Stimulated activated CD8-positive, alpha-beta memory T cell treated with anti-CD3 and anti-CD28 coated beads, Interleukin-12 subunit alpha, Interleukin-12 subunit beta, amount 100 ng/mL, for 24 hours (primary cell): ENCODE measurements at regions not wholly inside any gene's neighbourhood (a gene's known extent, or its start where the extent isn't known, plus 50 kb on each side); places are given as distances from the start of the nearest gene placed in this dataset.
"Not testable (repeated sequence)": the region's sequence is repeated elsewhere in the genome, so short reads cannot be mapped to it uniquely, and the experiment has no call there.

Source experiments
- DNase-seq: peaks from one replicate; pipeline ENCODE4 v3.0.0-alpha.2; 2020; ENCODE audit errors: extremely low read depth

DNA sequence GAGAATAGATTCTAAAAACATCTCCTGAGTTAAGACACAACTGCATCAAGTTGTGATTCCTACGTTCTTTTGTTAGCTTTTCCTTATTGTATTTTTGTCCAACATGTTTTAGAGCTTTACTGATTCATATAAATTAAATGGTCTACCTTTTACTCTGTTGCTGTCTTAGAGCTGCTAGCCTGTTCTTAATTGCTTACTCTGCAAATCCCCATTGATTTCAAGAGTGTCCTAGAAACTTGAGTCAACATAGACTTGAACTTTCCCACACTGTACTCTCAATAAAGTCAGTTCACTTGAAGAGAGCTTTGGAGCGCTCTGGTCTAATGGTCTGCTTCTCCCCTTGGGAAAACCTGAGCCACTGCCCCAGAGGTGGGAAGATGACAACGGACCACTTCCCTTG lies 343.9 kb downstream of the CCER1 start:
- DNase-seq = no peak

- no peak for DNase-seq
Measured at GRCh38 chr12:90593596-90594295, 361.2 kb downstream of the CCER1 start.

GRCh38 chr12:90589956-90590355 lies 365.0 kb downstream of the CCER1 start:
- DNase-seq = no peak

DNA sequence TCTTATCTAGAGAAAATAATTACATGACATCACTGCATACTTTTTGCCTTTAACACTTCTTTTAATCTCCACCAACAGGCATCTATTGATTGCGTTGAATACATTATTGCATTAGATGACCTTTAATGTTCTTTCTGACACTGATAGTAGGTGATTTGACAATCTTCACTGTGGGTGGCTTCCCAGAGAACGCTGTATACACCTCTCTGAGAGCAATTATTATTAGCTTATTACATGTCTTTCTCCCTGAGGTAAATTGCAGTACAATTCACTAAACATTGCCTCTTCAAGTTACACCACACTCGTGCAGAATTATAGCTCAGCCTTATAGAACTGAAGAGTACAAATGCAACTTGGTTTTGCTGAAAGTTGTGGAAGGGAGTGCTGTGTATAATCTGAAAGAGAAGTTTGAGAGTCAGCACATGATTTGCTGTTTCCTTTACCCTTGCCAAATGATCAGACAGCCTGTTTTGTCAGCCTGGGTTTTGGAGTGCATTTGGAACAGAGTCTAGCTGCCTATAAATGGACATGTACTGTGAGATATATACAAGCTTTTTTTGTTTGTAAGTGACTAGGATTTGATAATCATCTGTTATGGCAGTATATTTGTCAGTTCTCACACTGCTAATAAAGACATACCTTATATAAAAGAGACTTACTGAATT lies 369.2 kb downstream of the CCER1 start:
- DNase-seq = no peak

- DNase-seq = no peak
Measured at GRCh38 chr12:90576707-90577106, 378.3 kb downstream of the CCER1 start.

- no peak for DNase-seq
Measured at GRCh38 chr12:90575995-90576394, 379.0 kb downstream of the CCER1 start.

GRCh38 chr12:90574676-90575075 lies 380.3 kb downstream of the CCER1 start:
- DNase-seq = no peak

- no peak for DNase-seq
Measured at GRCh38 chr12:90572778-90573177, 382.2 kb downstream of the CCER1 start.

DNA sequence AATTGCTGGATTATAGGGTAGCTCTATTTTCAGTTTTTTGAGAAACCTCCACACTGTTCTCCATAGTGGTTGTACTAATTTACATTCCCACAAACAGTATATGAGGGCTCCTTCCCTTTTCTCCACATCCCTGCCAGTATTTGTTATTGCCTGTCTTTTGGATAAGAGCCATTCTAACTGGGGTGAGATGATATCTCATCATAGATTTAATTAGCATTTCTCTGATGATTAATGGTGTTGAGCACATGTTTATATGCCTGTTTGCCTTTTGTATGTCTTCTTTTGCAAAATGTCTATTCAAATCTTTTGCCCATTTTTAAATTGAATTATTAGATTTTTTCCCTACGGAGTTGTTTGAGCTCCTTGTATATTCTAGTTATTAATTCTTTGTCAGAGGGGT lies 385.3 kb downstream of the CCER1 start:
- DNase-seq = no peak

DNA sequence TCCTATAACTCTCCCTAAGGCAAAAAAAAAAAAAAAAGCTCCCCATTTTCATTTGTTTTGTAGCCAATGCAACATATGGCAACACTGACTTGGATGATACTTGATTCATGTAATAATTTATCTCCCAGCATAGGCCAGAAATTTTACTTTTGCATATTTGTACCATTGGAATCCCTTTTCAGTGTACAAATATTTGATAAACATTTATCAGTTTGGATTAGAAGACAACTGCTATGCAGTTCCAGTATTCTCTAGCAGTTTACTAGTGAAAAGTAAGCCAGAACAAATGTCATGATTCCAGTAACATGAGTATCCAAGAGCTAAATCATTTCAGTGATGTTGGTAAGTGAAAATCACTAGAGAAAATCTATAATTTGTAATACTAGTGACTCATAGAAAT lies 392.3 kb downstream of the CCER1 start:
- DNase-seq = no peak

DNA sequence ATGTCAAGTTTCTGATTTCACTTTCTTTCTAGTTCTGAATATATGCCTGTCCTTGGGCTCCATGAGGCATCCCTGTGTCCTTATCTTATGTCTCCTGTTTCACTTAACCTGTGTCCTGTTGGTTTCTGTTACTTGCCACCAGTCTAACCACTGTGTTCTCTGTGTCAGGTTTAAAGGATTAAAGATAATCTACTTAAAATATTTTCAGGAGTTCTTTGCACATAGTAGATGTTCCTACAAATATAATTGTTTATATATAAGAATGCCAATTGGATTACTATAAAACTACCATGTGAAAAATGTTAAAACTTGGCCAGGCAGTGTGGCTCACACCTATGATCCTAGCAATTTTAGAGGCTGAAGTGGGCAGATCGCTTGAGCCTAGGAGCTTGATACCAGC lies 406.4 kb downstream of the CCER1 start:
- no peak for DNase-seq

DNA sequence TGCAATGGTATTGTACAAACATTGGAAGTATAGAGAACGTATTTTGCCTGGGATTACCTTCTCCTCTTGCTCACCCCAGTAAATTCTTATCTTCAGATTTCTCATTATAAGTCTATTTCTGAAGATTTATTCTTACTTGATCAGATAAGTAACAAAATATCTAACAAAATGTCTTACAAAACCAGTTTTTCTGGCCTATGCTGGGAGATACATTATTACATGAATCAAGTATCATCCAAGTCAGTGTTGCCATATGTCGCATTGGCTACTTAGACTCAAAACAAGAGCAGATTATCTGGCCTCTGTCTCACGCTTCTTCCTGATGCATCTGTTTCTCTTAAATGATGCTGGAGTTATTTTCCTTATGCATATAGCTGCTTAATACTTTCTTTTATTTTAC lies 408.5 kb downstream of the CCER1 start:
- DNase-seq = no peak

DNA sequence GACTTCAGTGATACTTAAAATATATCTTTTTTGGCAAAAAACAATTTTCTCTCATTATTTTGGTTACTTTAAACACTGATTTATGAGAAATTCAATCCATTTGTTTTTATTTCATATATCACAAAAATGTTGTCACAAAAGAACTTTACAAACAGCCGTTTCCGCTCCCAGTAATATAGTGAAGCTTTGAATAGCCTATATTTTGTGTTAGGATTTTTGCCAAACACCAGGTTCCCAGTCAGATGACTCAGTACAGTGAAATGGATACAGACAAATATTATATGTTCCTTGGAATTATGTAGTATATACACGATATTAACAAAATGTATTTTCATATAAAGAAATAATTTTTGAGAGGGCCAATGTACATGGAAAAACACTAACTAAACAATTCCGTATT lies 411.1 kb downstream of the CCER1 start:
- DNase-seq = no peak

GRCh38 chr12:90543374-90543773 lies 411.6 kb downstream of the CCER1 start:
- no peak for DNase-seq

DNA sequence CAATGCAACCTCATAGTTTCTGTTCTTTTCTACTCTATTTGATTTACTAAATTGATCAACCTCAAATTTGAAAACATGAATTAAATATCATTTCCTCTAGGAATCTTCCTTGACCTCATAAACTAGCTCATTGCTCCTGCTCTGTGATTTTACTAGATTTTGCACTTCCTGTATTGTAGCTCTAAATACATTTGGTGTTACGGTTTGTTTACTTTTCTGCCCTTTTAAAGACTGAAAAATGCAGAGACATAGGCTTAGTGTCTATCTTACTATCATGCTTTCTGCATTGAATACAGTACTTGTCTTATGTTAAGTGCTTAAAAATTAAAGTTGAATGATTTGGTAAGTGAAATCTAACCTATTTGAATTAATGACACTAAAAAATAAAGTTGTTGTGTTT lies 412.1 kb downstream of the CCER1 start:
- DNase-seq = not testable (repeated sequence)

DNA sequence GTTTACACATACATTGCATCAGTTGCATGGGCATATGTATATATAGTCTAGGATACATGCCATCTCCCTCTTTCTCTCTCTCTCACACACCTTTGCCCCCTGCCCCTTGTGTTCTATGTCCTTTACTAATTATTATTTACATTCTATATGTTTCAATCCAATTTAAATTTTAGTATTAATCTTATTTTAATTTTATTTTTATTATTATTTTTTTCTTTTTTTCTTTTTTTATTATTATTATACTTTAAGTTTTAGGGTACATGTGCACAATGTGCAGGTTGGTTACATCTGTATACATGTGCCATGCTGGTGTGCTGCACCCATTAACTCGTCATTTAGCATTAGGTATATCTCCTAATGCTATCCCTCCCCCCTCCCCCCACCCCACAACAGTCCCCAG lies 421.1 kb downstream of the CCER1 start:
- DNase-seq = not testable (repeated sequence)

GRCh38 chr12:90520002-90520734 lies 434.8 kb downstream of the CCER1 start:
- no peak for DNase-seq

DNA sequence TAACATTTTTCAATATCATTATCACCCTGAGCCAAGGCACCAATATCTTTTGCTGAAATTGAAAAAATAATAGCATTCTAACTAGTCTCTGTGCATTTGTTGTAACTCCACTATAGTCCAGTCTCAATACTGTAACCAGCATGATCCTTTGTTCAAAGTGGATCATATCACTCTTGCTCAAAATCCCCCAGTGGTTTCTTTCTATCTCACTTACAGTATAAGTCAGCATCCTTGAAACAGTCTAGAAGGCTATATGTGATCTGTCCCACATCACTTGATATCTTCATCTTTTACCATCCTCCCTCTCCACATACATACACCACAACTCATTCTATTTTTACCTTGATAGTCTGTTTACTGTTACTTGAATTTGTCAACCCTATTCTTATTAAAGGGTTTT lies 435.7 kb downstream of the CCER1 start:
- no peak for DNase-seq

- DNase-seq = no peak
Measured at GRCh38 chr12:90515199-90516175, 439.5 kb downstream of the CCER1 start.

- no peak for DNase-seq
Measured at GRCh38 chr12:90514325-90514724, 440.7 kb downstream of the CCER1 start.

DNA sequence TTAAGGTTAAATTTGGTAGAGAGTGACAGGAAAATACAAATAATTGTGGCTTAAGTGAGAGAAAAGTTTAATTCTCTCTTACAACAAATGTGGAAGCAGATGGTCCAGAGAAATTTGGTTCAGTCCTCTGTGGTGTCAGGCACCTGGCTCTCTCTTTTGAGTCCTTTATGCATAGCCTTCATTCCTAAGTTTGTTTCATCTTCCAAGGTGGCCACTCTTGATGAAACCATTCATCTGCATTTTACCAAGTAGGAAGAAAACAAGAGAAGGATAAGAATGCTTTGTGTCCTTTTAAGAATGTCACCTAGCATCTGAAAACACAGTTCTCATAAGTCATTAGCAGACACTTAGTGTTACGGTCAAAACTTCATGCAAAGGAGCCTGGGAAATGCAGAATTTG lies 442.5 kb downstream of the CCER1 start:
- no peak for DNase-seq

- DNase-seq = no peak
Measured at GRCh38 chr12:90510948-90511347, 444.0 kb downstream of the CCER1 start.
